ENCODE measurements at regions not wholly inside any gene's neighbourhood (a gene's known extent, or its start where the extent isn't known, plus 50 kb on each side); places are given as distances from the start of the nearest gene placed in this dataset.
"Not testable (repeated sequence)": the region's sequence is repeated elsewhere in the genome, so short reads cannot be mapped to it uniquely, and the experiment has no call there.

DNA sequence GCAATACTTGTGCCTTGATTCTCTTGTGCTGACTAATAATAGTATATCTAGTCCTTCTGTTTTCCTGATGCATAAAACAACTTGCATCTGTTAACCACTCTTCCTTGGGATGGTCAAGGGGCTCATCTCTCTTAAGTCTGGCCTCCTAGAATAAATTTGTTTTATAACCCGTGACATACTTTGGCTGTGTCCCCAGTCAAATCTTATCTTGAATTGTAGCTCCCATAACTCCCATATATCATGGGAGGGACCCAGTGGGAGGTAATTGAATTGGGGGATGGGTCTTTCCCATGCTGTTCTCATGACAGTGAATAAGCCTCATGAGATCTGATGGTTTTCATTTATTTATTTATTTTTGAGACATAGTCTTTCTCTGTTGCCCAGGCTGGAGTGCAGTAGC is 146.2 kb downstream of the ALG10 start:
- TF ChIP-seq POLR2A (IDR thresholded peaks at IDR 0.05): not testable (repeated sequence)
- TF ChIP-seq, protein P1, sequence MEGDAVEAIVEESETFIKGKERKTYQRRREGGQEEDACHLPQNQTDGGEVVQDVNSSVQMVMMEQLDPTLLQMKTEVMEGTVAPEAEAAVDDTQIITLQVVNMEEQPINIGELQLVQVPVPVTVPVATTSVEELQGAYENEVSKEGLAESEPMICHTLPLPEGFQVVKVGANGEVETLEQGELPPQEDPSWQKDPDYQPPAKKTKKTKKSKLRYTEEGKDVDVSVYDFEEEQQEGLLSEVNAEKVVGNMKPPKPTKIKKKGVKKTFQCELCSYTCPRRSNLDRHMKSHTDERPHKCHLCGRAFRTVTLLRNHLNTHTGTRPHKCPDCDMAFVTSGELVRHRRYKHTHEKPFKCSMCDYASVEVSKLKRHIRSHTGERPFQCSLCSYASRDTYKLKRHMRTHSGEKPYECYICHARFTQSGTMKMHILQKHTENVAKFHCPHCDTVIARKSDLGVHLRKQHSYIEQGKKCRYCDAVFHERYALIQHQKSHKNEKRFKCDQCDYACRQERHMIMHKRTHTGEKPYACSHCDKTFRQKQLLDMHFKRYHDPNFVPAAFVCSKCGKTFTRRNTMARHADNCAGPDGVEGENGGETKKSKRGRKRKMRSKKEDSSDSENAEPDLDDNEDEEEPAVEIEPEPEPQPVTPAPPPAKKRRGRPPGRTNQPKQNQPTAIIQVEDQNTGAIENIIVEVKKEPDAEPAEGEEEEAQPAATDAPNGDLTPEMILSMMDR (IDR thresholded peaks at IDR 0.05): not testable (repeated sequence)

Data from thyroid gland (tissue), 4 donors.